OCI-LY1 (cell line): ENCODE measurements at regions not wholly inside any gene's neighbourhood (a gene's known extent, or its start where the extent isn't known, plus 50 kb on each side); places are given as distances from the start of the nearest gene placed in this dataset.

Experiments used
- H2AFZ ChIP-seq: fragments of 200-600 bp; sonication (generic), shearing (Covaris generic); 2 replicates; pipeline ENCODE4 v1.6.0; 2014; ENCODE audit warnings: antibody characterized with exemption, mild to moderate bottlenecking, low read length
- H3F3A ChIP-seq: fragments of 200-600 bp; sonication (generic), shearing (Covaris generic); 2 replicates; pipeline ENCODE4 v1.6.0; 2014; ENCODE audit warnings: mild to moderate bottlenecking, antibody characterized with exemption, low read length, moderate library complexity; ENCODE audit not compliant: insufficient read depth
- H3K27ac ChIP-seq: fragments of 200-600 bp; sonication (generic); 2 replicates; pipeline ENCODE4 v1.5.1; 2014; ENCODE audit warnings: low read length, mixed run types, mild to moderate bottlenecking, low read depth; ENCODE audit not compliant: poor library complexity, severe bottlenecking
- H3K27me3 ChIP-seq: fragments of 200-600 bp; sonication (generic); 2 replicates; pipeline ENCODE4 v1.6.0; 2014; ENCODE audit warnings: antibody characterized with exemption, mild to moderate bottlenecking, low read length, moderate library complexity; ENCODE audit not compliant: insufficient read depth
- H3K36me3 ChIP-seq: fragments of 200-600 bp; sonication (generic); 2 replicates; pipeline ENCODE4 v1.6.1; 2014; ENCODE audit warnings: mild to moderate bottlenecking, antibody characterized with exemption, low read length, moderate library complexity, mixed read lengths; ENCODE audit not compliant: insufficient read depth
- H3K4me1 ChIP-seq: fragments of 200-600 bp; sonication (generic); 2 replicates; pipeline ENCODE4 v1.5.1; 2014; ENCODE audit warnings: mild to moderate bottlenecking, low read length, moderate library complexity; ENCODE audit not compliant: insufficient read depth, severe bottlenecking
- H3K4me2 ChIP-seq: fragments of 200-600 bp; sonication (generic), shearing (Covaris generic); 2 replicates; pipeline ENCODE4 v1.6.1; 2014; ENCODE audit warnings: low read length
- H3K4me3 ChIP-seq: fragments of 200-600 bp; sonication (generic); 2 replicates; pipeline ENCODE4 v1.5.1; 2014; ENCODE audit warnings: low read length, low read depth, mild to moderate bottlenecking, mixed read lengths; ENCODE audit not compliant: poor library complexity, severe bottlenecking
- H3K79me2 ChIP-seq: fragments of 200-600 bp; shearing (Covaris generic); 2 replicates; pipeline ENCODE4 v1.6.1; 2016; ENCODE audit warnings: mixed run types, low read length, mixed read lengths; ENCODE audit not compliant: insufficient read depth
- H3K9ac ChIP-seq: fragments of 200-600 bp; sonication (generic), shearing (Covaris generic); 2 replicates; pipeline ENCODE4 v1.6.1; 2014; ENCODE audit warnings: mild to moderate bottlenecking, low read length, mixed read lengths
- H3K9me2 ChIP-seq: fragments of 200-600 bp; sonication (generic), shearing (Covaris generic); 2 replicates; pipeline ENCODE4 v1.6.1; 2014; ENCODE audit warnings: low read depth, mild to moderate bottlenecking, low read length, mixed read lengths
- H3K9me3 ChIP-seq: fragments of 200-600 bp; shearing (Covaris generic); 2 replicates; pipeline ENCODE4 v1.6.1; 2014; ENCODE audit warnings: low read length, mixed read lengths
- H4K20me1 ChIP-seq: fragments of 200-600 bp; sonication (generic), shearing (Covaris generic); 2 replicates; pipeline ENCODE4 v1.6.0; 2016; ENCODE audit warnings: mild to moderate bottlenecking, low read length; ENCODE audit not compliant: insufficient read depth
- CTCF ChIP-seq: fragments of 200-600 bp; sonication (generic), shearing (Covaris generic); IDR thresholded peaks from 2 replicates; pipeline ENCODE4 v1.5.1; 2017; ENCODE audit warnings: mild to moderate bottlenecking, antibody characterized with exemption, low read length, moderate library complexity, mixed read lengths
- EZH2 ChIP-seq: fragments of 200-600 bp; sonication (generic), shearing (Covaris generic); IDR thresholded peaks from 2 replicates; pipeline ENCODE4 v1.8.0; 2017; ENCODE audit warnings: borderline replicate concordance, mixed run types, mild to moderate bottlenecking, antibody characterized with exemption, low read length, moderate library complexity, mixed read lengths

DNA sequence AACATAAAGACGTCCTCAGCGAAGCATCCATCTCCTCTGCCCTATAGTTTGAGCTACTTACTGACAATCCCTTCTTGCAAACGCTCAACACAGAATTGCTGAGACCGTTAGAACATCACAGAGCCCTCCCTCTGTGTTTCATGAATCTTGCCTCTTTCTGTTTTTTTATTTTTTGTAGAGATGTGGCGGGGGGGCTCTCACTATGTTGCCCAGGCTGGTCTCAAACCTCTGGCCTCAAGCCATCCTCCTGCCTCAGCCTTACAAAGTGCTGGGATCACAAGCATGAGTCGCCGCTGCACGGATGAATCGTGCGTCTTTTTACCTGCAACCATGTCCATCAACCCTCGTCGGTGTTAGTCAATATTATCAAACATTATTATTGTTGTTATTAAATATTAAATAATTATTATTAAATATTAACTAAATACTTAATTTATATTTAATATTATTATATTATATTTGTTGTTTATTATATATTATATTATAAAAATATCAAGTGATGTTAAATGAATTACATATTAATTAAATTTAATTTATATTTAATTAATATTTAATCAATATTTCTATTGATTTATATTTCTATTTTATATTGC, 200.7 kb downstream of the CRLF2 start:
- H3K27me3 ChIP-seq = no peaks in the 10 kb centered on the region
- no peaks in the 10 kb centered on the region for H3K4me1 ChIP-seq
- H3K27ac ChIP-seq = no peak overlapping the region
- H3K36me3 ChIP-seq = no peaks in the 10 kb centered on the region
- H3K4me2 ChIP-seq = no peak overlapping the region
- no peaks in the 10 kb centered on the region for H3K9me2 ChIP-seq
- H4K20me1 ChIP-seq = no peaks in the 10 kb centered on the region
- no peaks in the 10 kb centered on the region for H3F3A ChIP-seq
- no peak for TF ChIP-seq CTCF
- TF ChIP-seq EZH2 = no peak
- H3K9me3 ChIP-seq = no peaks in the 10 kb centered on the region
- no peak overlapping the region for H2AFZ ChIP-seq
- H3K9ac ChIP-seq = no peak overlapping the region
- no peak overlapping the region for H3K4me3 ChIP-seq
- H3K79me2 ChIP-seq = no peaks in the 10 kb centered on the region

DNA sequence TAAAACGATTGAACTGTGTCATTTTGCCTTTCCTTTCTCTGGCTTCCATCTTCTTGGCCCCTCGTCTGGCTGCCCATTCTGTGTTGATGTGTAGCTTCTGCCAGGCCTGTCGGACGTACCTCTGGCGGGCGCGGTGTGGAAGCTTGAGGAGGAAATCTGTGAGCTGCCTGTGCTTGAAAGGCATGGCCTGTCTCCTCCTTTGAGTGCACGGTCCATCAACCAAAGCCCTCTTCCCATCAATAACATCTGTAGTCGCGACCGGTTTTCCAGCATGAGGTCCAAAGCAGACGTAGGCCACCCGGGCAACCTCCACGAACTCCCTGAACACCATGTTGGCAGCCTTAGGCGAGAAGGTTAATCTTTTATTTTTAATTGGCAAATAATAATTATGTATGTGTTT, 202.7 kb downstream of the CRLF2 start:
- H3F3A ChIP-seq = no peaks in the 10 kb centered on the region
- no peak overlapping the region for H3K4me2 ChIP-seq
- no peak overlapping the region for H3K4me3 ChIP-seq
- H3K36me3 ChIP-seq = no peaks in the 10 kb centered on the region
- no peaks in the 10 kb centered on the region for H3K4me1 ChIP-seq
- H3K79me2 ChIP-seq = no peaks in the 10 kb centered on the region
- no peaks in the 10 kb centered on the region for H3K9me3 ChIP-seq
- H4K20me1 ChIP-seq = no peaks in the 10 kb centered on the region
- no peaks in the 10 kb centered on the region for H3K27me3 ChIP-seq
- TF ChIP-seq EZH2 (no peak), CTCF (no peak)
- H3K9ac ChIP-seq = no peak overlapping the region
- H3K9me2 ChIP-seq = no peaks in the 10 kb centered on the region
- no peak overlapping the region for H3K27ac ChIP-seq
- no peak overlapping the region for H2AFZ ChIP-seq

- Histone ChIP-seq H4K20me1 (no peaks in the 10 kb centered on the region), H3F3A (no peaks in the 10 kb centered on the region), H3K4me2 (no peak overlapping the region), H2AFZ (no peak overlapping the region), H3K4me3 (no peak overlapping the region), H3K9me2 (no peaks in the 10 kb centered on the region), H3K27ac (no peak overlapping the region), H3K79me2 (no peaks in the 10 kb centered on the region), H3K36me3 (no peaks in the 10 kb centered on the region), H3K9ac (no peak overlapping the region), H3K9me3 (no peaks in the 10 kb centered on the region), H3K27me3 (no peaks in the 10 kb centered on the region), H3K4me1 (no peaks in the 10 kb centered on the region)
- no peak for TF ChIP-seq CTCF
- TF ChIP-seq EZH2 = no peak
Measured at GRCh38 chrX:1006156-1006730, 206.2 kb downstream of the CRLF2 start.
